Erythroblast (primary cell): ENCODE measurements at regions not wholly inside any gene's neighbourhood (a gene's known extent, or its start where the extent isn't known, plus 50 kb on each side); places are given as distances from the start of the nearest gene placed in this dataset.

Experiments used
- DNase-seq, 2 experiments: peaks; one replicate each; lab custom pipeline; 2025; lab: John Stamatoyannopoulos, UW
- GATA1 ChIP-seq: IDR thresholded peaks from 2 replicates; pipeline ENCODE4 v1.6.1; 2011; ENCODE audit warnings: low read depth, mild to moderate bottlenecking, control low read depth, low read length, moderate library complexity
- POLR2A ChIP-seq: IDR thresholded peaks from 2 replicates; pipeline ENCODE4 v1.6.1; 2011; ENCODE audit warnings: mild to moderate bottlenecking, low read length

DNA sequence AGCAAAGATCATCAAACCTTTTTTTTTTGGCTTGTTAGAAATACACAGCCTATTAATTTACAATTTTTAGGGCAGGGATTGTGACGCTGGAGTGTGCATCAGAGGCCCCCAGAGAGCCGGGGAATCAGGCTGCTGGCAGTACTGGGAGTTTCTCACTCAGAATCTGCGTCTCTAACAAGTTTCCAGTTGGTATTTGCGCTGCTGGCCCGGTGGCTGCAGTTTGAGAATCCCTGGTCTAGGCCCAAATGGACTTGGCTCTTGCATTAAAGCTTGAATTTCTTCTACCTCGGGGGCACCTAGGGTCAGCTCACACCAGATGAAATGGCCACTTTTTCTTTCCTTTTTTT lies 150.9 kb upstream of the CIBAR2 start:
- TF ChIP-seq POLR2A, result no peak
- TF ChIP-seq GATA1, result no peak
- DNase-seq, result no peak

GRCh38 chr16:85264752-85265151 lies 152.5 kb upstream of the CIBAR2 start:
- DNase-seq, result no peak
- TF ChIP-seq POLR2A (no peak), GATA1 (no peak)

GRCh38 chr16:85265161-85265784 lies 153.0 kb upstream of the CIBAR2 start:
- no peak for TF ChIP-seq GATA1
- no peak for DNase-seq

- no peak for DNase-seq
- TF ChIP-seq POLR2A, result no peak
- no peak for TF ChIP-seq GATA1
Observed at GRCh38 chr16:85265810-85266209, 153.5 kb upstream of the CIBAR2 start.

- DNase-seq, result no peak
- TF ChIP-seq GATA1, result no peak
- no peak for TF ChIP-seq POLR2A
Observed at GRCh38 chr16:85266857-85267256, 154.6 kb upstream of the CIBAR2 start.

- TF ChIP-seq GATA1 (no peak), POLR2A (no peak)
- DNase-seq, result no peak
Observed at GRCh38 chr16:85267414-85267945, 155.2 kb upstream of the CIBAR2 start.

GRCh38 chr16:85269165-85269564 lies 156.9 kb upstream of the CIBAR2 start:
- TF ChIP-seq POLR2A, result no peak
- TF ChIP-seq GATA1, result no peak
- DNase-seq, result no peak

- no peak for DNase-seq
- TF ChIP-seq POLR2A, result no peak
- no peak for TF ChIP-seq GATA1
Observed at GRCh38 chr16:85270374-85270773, 158.1 kb upstream of the CIBAR2 start.

- DNase-seq, result no peak
- no peak for TF ChIP-seq POLR2A
- TF ChIP-seq GATA1, result no peak
Observed at GRCh38 chr16:85271198-85271597, 158.9 kb upstream of the CIBAR2 start.

DNA sequence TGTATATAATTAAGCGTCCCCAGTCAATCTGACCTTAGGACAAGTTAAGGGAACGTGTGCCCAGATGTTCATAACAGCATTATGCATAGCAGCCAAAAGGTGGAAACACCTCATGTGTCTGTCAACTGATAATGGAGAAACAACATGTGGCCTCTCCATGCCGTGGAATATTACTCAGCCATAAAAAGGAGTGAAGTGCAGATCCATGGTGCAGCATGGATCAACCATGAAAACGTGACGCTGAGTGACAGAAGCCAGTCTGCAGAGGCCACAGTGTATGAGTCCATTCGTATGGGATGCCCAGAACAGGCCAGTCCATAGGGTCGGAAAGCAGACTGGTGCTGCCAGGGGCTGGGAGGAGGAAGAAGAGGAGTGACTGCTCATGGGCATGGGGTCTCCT lies 161.0 kb upstream of the CIBAR2 start:
- TF ChIP-seq POLR2A (no peak), GATA1 (no peak)
- DNase-seq, result no peak

- no peak for DNase-seq
Observed at GRCh38 chr16:85274501-85274900, 162.2 kb upstream of the CIBAR2 start.

DNA sequence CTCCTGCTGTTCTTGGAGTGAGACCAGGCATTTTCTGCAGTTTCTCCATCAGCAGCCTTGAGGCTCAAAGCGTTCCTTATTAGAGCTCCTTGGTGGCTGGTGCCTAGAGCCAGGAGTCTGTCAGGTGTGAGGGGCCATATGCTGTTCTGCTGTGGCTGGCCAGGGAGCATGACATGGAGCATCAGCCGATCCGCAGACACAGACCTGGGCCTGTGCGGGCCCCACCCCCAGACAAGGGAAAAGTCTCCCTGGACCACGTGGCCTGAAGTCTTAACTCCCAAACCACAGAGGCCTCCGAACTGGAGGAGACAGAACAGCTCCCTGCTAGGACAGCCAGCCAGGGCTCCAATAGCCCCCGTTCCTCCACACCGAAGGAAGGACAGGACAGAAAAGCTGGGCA lies 162.7 kb upstream of the CIBAR2 start:
- no peak for DNase-seq
- TF ChIP-seq GATA1 (no peak), POLR2A (no peak)

More at GRCh38 chr16:85274501-85274900, 162.2 kb upstream of the CIBAR2 start:
- no peak for TF ChIP-seq POLR2A
- TF ChIP-seq GATA1, result no peak

DNA sequence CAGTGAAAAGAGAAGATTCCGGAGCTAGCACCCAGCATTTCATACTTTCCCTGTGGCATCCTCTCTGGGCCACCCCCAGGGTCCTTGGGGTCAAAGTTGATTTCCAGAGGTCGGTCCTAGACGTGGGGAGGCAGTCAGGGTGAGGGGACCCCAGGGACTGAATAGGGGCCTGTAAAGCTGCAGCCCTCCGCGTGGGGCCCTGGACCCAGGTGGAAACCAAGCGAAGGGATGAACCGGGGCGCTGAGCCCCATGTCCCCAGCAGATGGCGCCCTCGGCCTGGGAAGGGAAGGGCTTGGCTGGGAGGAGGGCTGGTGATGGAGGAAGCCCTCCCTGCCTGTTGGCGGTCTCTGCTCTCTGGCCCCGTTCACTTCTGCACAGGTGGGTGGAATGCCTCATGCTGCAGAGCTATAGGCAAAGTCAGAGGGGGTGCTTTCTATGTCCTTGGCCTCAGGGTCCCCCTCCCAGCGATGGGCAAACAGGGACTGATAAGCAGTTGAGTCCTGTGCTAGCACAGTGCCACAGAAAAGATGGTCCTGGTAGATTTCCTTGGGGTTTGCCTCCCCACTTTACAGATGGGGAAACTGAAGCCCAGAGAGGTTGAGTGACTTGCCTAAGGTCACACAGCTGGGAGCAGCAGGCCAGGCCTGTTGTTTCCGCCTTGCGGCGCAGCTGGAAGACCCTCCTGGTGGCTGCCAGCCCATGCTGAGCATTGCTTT lies 163.4 kb upstream of the CIBAR2 start:
- DNase-seq, result peak; percentile 58 to 77
- TF ChIP-seq GATA1 (no peak), POLR2A (no peak)

- no peak for DNase-seq
- no peak for TF ChIP-seq POLR2A
- no peak for TF ChIP-seq GATA1
Observed at GRCh38 chr16:85276258-85276657, 164.0 kb upstream of the CIBAR2 start.
